ENCODE measurements at regions not wholly inside any gene's neighbourhood (a gene's known extent, or its start where the extent isn't known, plus 50 kb on each side); places are given as distances from the start of the nearest gene placed in this dataset.

DNA sequence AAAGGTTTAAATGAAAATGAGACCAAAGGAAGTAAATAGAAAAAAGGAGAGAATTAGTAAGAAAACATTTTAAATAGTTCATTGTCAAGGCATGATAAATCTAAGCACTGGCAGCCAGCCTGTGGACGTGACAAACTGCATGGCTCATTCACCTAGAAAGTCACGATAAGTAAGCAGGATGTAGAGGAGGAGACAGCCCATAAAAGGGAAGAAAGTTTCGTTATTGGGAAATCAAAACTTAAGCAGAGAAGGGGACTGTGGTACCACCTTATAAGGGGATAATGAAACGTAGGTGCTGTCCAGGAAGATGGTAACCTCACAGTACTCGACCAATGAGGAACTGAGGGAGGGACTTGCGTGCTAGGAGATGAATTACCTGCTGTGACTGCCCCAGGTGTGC, 494.5 kb upstream of the GRAMD2B start:
- TF ChIP-seq POLR2AphosphoS5 (IDR thresholded peaks at IDR 0.05; ENCODE audit: low read depth, low read length) = no peak
- TF ChIP-seq POLR2A (IDR thresholded peaks at IDR 0.05; ENCODE audit: low read depth, low read length) = no peak
- no peak for TF ChIP-seq TAF1 (IDR thresholded peaks at IDR 0.05; ENCODE audit: borderline replicate concordance, low read depth, low read length)

All from GM12892 (cell line).